Breast epithelium (tissue), 4 donors: ENCODE measurements at regions not wholly inside any gene's neighbourhood (a gene's known extent, or its start where the extent isn't known, plus 50 kb on each side); places are given as distances from the start of the nearest gene placed in this dataset.

Experiments used
- DNase-seq, 2 donors: peaks; one replicate each; pipeline ENCODE4 v3.0.0-alpha.2; 2019; ENCODE audit warnings: low spot score in 2 of 2
- H3K27ac ChIP-seq, 2 donors: fragments of 200-600 bp; sonication (generic) in 1 of 2; one replicate each; pipeline ENCODE4 v1.5.1; 2016 to 2019; ENCODE audit warnings: mild to moderate bottlenecking in 1 of 2
- H3K27me3 ChIP-seq, 2 donors: fragments of 200-600 bp; sonication (generic) in 1 of 2; one replicate each; pipeline versions ENCODE4 v1.5.1 to v1.6.0; 2017 to 2019; ENCODE audit warnings: control low read depth in 1 of 2, mild to moderate bottlenecking in 1 of 2
- H3K36me3 ChIP-seq: fragments of 200-600 bp; one replicate; pipeline ENCODE4 v1.5.1; 2019
- H3K4me1 ChIP-seq, 2 donors: fragments of 200-600 bp; sonication (generic); one replicate each; pipeline ENCODE4 v1.5.1; 2016 to 2019; ENCODE audit warnings: control low read depth in 1 of 2
- H3K4me3 ChIP-seq, 3 donors: fragments of 200-600 bp; sonication (generic); 1 replicate in 2 of 3; 2 replicates in 1 of 3; pipeline ENCODE4 v1.5.1; 2016 to 2019; ENCODE audit warnings: mild to moderate bottlenecking in 3 of 3, moderate library complexity in 2 of 3
- H3K9me3 ChIP-seq, 2 donors: fragments of 200-600 bp; sonication (generic) in 1 of 2; one replicate each; pipeline ENCODE4 v1.5.1; 2016 to 2019; ENCODE audit warnings: control low read depth in 1 of 2
- CTCF ChIP-seq, 3 donors: fragments of 450-650 bp; IDR thresholded peaks; one replicate each; pipeline ENCODE4 v1.5.1; 2016 to 2017; ENCODE audit warnings: antibody characterized with exemption in 3 of 3, mild to moderate bottlenecking in 3 of 3, moderate library complexity in 3 of 3
- POLR2A ChIP-seq: fragments of 450-650 bp; IDR thresholded peaks from one replicate; pipeline ENCODE4 v1.6.1; 2016; ENCODE audit warnings: antibody characterized with exemption, mild to moderate bottlenecking, moderate library complexity
- POLR2AphosphoS5 ChIP-seq, 3 donors: sonication (generic); formaldehyde crosslinking; IDR thresholded peaks; one replicate each; pipeline ENCODE4 v1.6.1; 2017; ENCODE audit warnings: antibody characterized with exemption in 3 of 3
- intact Hi-C: fragments of 100-400 bp; cut with DNase I; formaldehyde crosslinking; loops from one replicate; pipeline ENCODE4 v1.15.1; 2023; ENCODE audit warnings: low total_unique reads

- intact Hi-C loops: no loop called here
- H3K4me3 ChIP-seq: no peak overlapping the region
- TF ChIP-seq POLR2AphosphoS5 (IDR thresholded peaks at IDR 0.05): no peak
- no peak for TF ChIP-seq CTCF (IDR thresholded peaks at IDR 0.05)
- no peak for TF ChIP-seq POLR2A
- H3K36me3 ChIP-seq: no peaks in the 10 kb centered on the region
- H3K9me3 ChIP-seq: no peaks in the 10 kb centered on the region
- no peak for DNase-seq
- no peaks in the 10 kb centered on the region for H3K4me1 ChIP-seq
- H3K27ac ChIP-seq: no peak overlapping the region
- no peaks in the 10 kb centered on the region for H3K27me3 ChIP-seq
These were observed 72.0 kb upstream of the LMO1 start for GRCh38 chr11:8335683-8336082.

- TF ChIP-seq POLR2A (no peak), CTCF (IDR thresholded peaks at IDR 0.05) (no peak), POLR2AphosphoS5 (IDR thresholded peaks at IDR 0.05) (no peak)
- no peak for DNase-seq
- H3K4me1 ChIP-seq: no peaks in the 10 kb centered on the region
- no peaks in the 10 kb centered on the region for H3K36me3 ChIP-seq
- no peak overlapping the region for H3K27ac ChIP-seq
- H3K9me3 ChIP-seq: no peaks in the 10 kb centered on the region
- H3K4me3 ChIP-seq: no peak overlapping the region
- H3K27me3 ChIP-seq: no peaks in the 10 kb centered on the region
- intact Hi-C loops: no loop called here
These were observed 71.5 kb upstream of the LMO1 start for GRCh38 chr11:8335186-8335585.

GRCh38 chr11:8333811-8334401 lies 70.2 kb upstream of the LMO1 start:
- no peak for DNase-seq
- TF ChIP-seq POLR2A (no peak), CTCF (IDR thresholded peaks at IDR 0.05) (no peak), POLR2AphosphoS5 (IDR thresholded peaks at IDR 0.05) (no peak)
- Histone ChIP-seq H3K36me3 (no peaks in the 10 kb centered on the region), H3K4me1 (no peaks in the 10 kb centered on the region), H3K27ac (no peak overlapping the region), H3K4me3 (no peak overlapping the region), H3K27me3 (no peaks in the 10 kb centered on the region), H3K9me3 (no peaks in the 10 kb centered on the region)
- intact Hi-C loops: no loop called here

GRCh38 chr11:8333376-8333775 lies 69.7 kb upstream of the LMO1 start:
- H3K36me3 ChIP-seq: no peaks in the 10 kb centered on the region
- no peak overlapping the region for H3K4me3 ChIP-seq
- no peak for TF ChIP-seq POLR2AphosphoS5 (IDR thresholded peaks at IDR 0.05)
- TF ChIP-seq POLR2A: no peak
- no peak for TF ChIP-seq CTCF (IDR thresholded peaks at IDR 0.05)
- no peaks in the 10 kb centered on the region for H3K9me3 ChIP-seq
- intact Hi-C loops: no loop called here
- DNase-seq: no peak
- H3K4me1 ChIP-seq: no peaks in the 10 kb centered on the region
- no peak overlapping the region for H3K27ac ChIP-seq
- H3K27me3 ChIP-seq: no peaks in the 10 kb centered on the region

GRCh38 chr11:8332891-8333290 lies 69.2 kb upstream of the LMO1 start:
- no peak overlapping the region for H3K27ac ChIP-seq
- H3K4me3 ChIP-seq: no peak overlapping the region
- no peaks in the 10 kb centered on the region for H3K4me1 ChIP-seq
- no peaks in the 10 kb centered on the region for H3K27me3 ChIP-seq
- no peaks in the 10 kb centered on the region for H3K9me3 ChIP-seq
- intact Hi-C loops: no loop called here
- DNase-seq: no peak
- no peaks in the 10 kb centered on the region for H3K36me3 ChIP-seq
- no peak for TF ChIP-seq POLR2AphosphoS5 (IDR thresholded peaks at IDR 0.05)
- TF ChIP-seq POLR2A: no peak
- TF ChIP-seq CTCF (IDR thresholded peaks at IDR 0.05): no peak
